ENCODE measurements at regions not wholly inside any gene's neighbourhood (a gene's known extent, or its start where the extent isn't known, plus 50 kb on each side); places are given as distances from the start of the nearest gene placed in this dataset.

- TF ChIP-seq, protein P1, sequence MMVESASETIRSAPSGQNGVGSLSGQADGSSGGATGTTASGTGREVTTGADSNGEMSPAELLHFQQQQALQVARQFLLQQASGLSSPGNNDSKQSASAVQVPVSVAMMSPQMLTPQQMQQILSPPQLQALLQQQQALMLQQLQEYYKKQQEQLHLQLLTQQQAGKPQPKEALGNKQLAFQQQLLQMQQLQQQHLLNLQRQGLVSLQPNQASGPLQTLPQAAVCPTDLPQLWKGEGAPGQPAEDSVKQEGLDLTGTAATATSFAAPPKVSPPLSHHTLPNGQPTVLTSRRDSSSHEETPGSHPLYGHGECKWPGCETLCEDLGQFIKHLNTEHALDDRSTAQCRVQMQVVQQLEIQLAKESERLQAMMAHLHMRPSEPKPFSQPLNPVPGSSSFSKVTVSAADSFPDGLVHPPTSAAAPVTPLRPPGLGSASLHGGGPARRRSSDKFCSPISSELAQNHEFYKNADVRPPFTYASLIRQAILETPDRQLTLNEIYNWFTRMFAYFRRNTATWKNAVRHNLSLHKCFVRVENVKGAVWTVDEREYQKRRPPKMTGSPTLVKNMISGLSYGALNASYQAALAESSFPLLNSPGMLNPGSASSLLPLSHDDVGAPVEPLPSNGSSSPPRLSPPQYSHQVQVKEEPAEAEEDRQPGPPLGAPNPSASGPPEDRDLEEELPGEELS (CRISPR knock-in tag; IDR thresholded peaks at IDR 0.05): no peak
- TF ChIP-seq AKAP8 (CRISPR knock-in tag; IDR thresholded peaks at IDR 0.05) (no peak), ZNF83 (CRISPR knock-in tag; IDR thresholded peaks at IDR 0.05; ENCODE audit: borderline replicate concordance) (no peak), ZNF333 (CRISPR knock-in tag; IDR thresholded peaks at IDR 0.05; ENCODE audit: borderline replicate concordance) (no peak), PITX1 (CRISPR knock-in tag; IDR thresholded peaks at IDR 0.05) (no peak), CENPX (CRISPR knock-in tag; IDR thresholded peaks at IDR 0.05) (no peak)
Observed at GRCh38 chr1:81712425-81712824, 88.3 kb upstream of the ADGRL2 start (continued).

DNA sequence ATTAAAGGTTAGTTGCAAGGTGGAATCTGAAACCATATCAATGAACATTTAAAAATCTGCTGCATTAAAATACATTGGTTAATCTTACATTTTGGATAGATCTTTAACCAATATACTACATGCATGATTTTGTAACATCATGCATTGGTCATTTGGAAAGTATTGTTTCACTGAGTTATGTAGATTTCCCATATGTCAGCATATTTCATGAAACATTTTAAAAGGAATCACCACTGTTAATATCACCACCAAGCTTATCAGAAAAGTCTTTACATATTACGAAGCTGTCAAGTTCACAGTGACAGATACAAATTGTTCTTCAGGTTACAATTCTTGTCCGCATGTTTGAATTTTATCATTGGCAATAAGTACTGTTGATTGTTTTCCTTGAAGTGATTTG, 89.9 kb upstream of the ADGRL2 start:
- ATAC-seq: no peak
- ChIA-PET POLR2A (no interaction called here), CTCF (ENCODE audit: low intra/inter-chr PET ratio, low total read pairs) (no interaction called here)
- Histone ChIP-seq H3K4me2 (ENCODE audit: low read depth, low read length) (no peak overlapping the region), H2AFZ (ENCODE audit: low read length) (no peak overlapping the region), H3K9me3 (ENCODE audit: low read length) (peaks cover 27% of the 10 kb centered on the region), H3K4me3 (replicated peaks in 1 of 3; ENCODE audit: insufficient read depth in 1 of 3, low read depth in 2 of 3, low read length in 3 of 3) (no peak overlapping the region), H3K27ac (ENCODE audit: extremely low read length, insufficient read depth, low read length) (no peak overlapping the region), H3K36me3 (replicated peaks in 1 of 2; ENCODE audit: control insufficient read depth in 1 of 2, insufficient read depth in 2 of 2, low read length in 2 of 2) (no peaks in the 10 kb centered on the region), H3K27me3 (ENCODE audit: control insufficient read depth in 1 of 2, insufficient read depth in 2 of 2, low read length in 2 of 2) (no peaks in the 10 kb centered on the region; a peak in 1 of 5 replicates), H3K9ac (ENCODE audit: insufficient read depth, low read depth, low read length) (no peak overlapping the region), H3K79me2 (ENCODE audit: insufficient read depth, low read length) (no peaks in the 10 kb centered on the region), H4K20me1 (ENCODE audit: insufficient read depth, low read length) (no peaks in the 10 kb centered on the region), H3K4me1 (ENCODE audit: insufficient read depth, low read length) (no peaks in the 10 kb centered on the region)
- WGBS (ENCODE audit: low lambda C conversion rate): 63% methylated on average over 2 of the region's 2 CpGs
- intact Hi-C loops (cut with micrococcal nuclease; ENCODE audit: unreplicated experiment): no loop called here
- no TSS peak for BruUV-seq (replicated peaks)
- no peak for FAIRE-seq
- in situ Hi-C loops (cut with HindIII; ENCODE audit: extremely low pct_ligation_motif_present, low pct_unique_long_range_greater_than_20kb): no loop called here
- peak; percentile 96 for TF ChIP-seq MAFF (IDR thresholded peaks at IDR 0.05; ENCODE audit: low read depth, low read length)
- TF ChIP-seq MAFK (conservative IDR thresholded peaks at IDR 0.05 in 1 of 2, IDR thresholded peaks at IDR 0.05 in 1 of 2; ENCODE audit: low read length in 2 of 2): peak; percentile 93 to 98
- TF ChIP-seq HOMEZ (CRISPR knock-in tag; IDR thresholded peaks at IDR 0.05; ENCODE audit: low read depth): no peak
- DNase-seq (ENCODE audit: low spot score): no peak

Data from HepG2 (cell line).